HEK293T (cell line): ENCODE measurements at regions not wholly inside any gene's neighbourhood (a gene's known extent, or its start where the extent isn't known, plus 50 kb on each side); places are given as distances from the start of the nearest gene placed in this dataset.
"Not testable (repeated sequence)": the region's sequence is repeated elsewhere in the genome, so short reads cannot be mapped to it uniquely, and the experiment has no call there.

Source experiments
- CTCF ChIA-PET: fragments of 350-600 bp; formaldehyde crosslinking; extraction: SDS; loops from one replicate; lab custom pipeline; 2021; ENCODE audit warnings: antibody characterized with exemption, inconsistent platforms; lab: Yijun Ruan, JAX
- POLR2A ChIA-PET: fragments of 350-600 bp; formaldehyde crosslinking; extraction: SDS; loops from one replicate; lab custom pipeline; 2020; ENCODE audit warnings: antibody characterized with exemption, inconsistent platforms; lab: Yijun Ruan, JAX
- DNase-seq: peaks from one replicate; pipeline ENCODE4 v3.0.0; 2012; ENCODE audit warnings: mixed read lengths; ENCODE audit errors: extremely low spot score
- ARNT ChIP-seq: fragments of 450-650 bp; IDR thresholded peaks from 2 replicates; pipeline ENCODE4 v1.6.1; 2017; ENCODE audit warnings: mild to moderate bottlenecking
- BHLHE40 ChIP-seq: fragments of 450-650 bp; IDR thresholded peaks from 2 replicates; pipeline ENCODE4 v1.6.1; 2016; ENCODE audit warnings: mild to moderate bottlenecking, moderate library complexity, borderline replicate concordance
- CTBP1 ChIP-seq: fragments of 450-650 bp; IDR thresholded peaks from 2 replicates; pipeline ENCODE4 v1.6.1; 2016; ENCODE audit warnings: borderline replicate concordance
- ELF4 ChIP-seq: fragments of 450-650 bp; IDR thresholded peaks from 2 replicates; pipeline ENCODE4 v1.6.1; 2017; ENCODE audit warnings: antibody characterized with exemption
- FOXA1 ChIP-seq: fragments of 450-650 bp; IDR thresholded peaks from 2 replicates; pipeline ENCODE4 v1.6.1; 2016; ENCODE audit warnings: mild to moderate bottlenecking
- FOXK2 ChIP-seq: fragments of 450-650 bp; IDR thresholded peaks from 2 replicates; pipeline ENCODE4 v1.6.1; 2016; ENCODE audit warnings: mild to moderate bottlenecking
- FOXM1 ChIP-seq: fragments of 450-650 bp; IDR thresholded peaks from 2 replicates; pipeline ENCODE4 v1.6.1; 2017; ENCODE audit warnings: mild to moderate bottlenecking, borderline replicate concordance
- HDGF ChIP-seq: fragments of 450-650 bp; IDR thresholded peaks from 2 replicates; pipeline ENCODE4 v1.6.1; 2017; ENCODE audit warnings: antibody characterized with exemption, borderline replicate concordance
- L3MBTL2 ChIP-seq: fragments of 450-650 bp; conservative IDR thresholded peaks from 2 replicates; pipeline ENCODE4 v1.6.1; 2016; ENCODE audit warnings: mild to moderate bottlenecking
- LEF1 ChIP-seq: fragments of 450-650 bp; IDR thresholded peaks from 2 replicates; pipeline ENCODE4 v1.6.1; 2017; ENCODE audit warnings: mild to moderate bottlenecking, borderline replicate concordance
- NFRKB ChIP-seq: fragments of 450-650 bp; IDR thresholded peaks from 2 replicates; pipeline ENCODE4 v1.6.1; 2016; ENCODE audit warnings: mild to moderate bottlenecking, moderate library complexity
- PKNOX1 ChIP-seq: fragments of 450-650 bp; IDR thresholded peaks from 2 replicates; pipeline ENCODE4 v1.6.1; 2016
- SP1 ChIP-seq: fragments of 450-650 bp; IDR thresholded peaks from 2 replicates; pipeline ENCODE4 v1.6.1; 2017
- SUZ12 ChIP-seq: fragments of 450-650 bp; IDR thresholded peaks from 2 replicates; pipeline ENCODE4 v1.6.1; 2016; ENCODE audit warnings: mild to moderate bottlenecking
- TARDBP ChIP-seq: fragments of 450-650 bp; IDR thresholded peaks from 2 replicates; pipeline ENCODE4 v1.6.1; 2016
- ZNF384 ChIP-seq: fragments of 450-650 bp; IDR thresholded peaks from 2 replicates; pipeline ENCODE4 v1.6.1; 2016

DNA sequence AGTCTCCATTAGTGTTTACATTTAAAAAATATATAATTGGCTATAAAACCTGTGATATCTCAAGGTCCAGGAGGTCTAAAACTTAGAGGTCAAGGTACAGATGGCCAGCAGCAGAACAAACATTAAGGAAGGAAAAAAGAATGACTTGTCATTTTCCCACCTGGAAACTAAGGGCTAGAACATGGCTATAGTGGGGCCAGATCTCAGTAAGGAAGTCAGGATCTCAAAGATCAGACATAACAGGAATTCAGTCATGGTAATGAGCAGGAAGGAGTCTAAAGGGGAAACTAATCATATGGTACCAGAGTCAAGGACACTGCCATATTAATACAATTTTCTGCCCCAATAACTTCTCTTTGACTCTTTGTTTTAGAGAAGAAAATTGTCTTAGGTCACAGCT lies 1018.8 kb downstream of the PLA2G4A start:
- ChIA-PET CTCF (no interaction called here), POLR2A (no interaction called here)
- TF ChIP-seq CTBP1 (no peak), SP1 (no peak), FOXA1 (no peak), NFRKB (no peak)
- DNase-seq = no peak

- TF ChIP-seq FOXA1 (no peak), ARNT (no peak), FOXM1 (no peak), NFRKB (no peak), SP1 (no peak), L3MBTL2 (no peak), LEF1 (no peak)
- ChIA-PET CTCF (no interaction called here), POLR2A (no interaction called here)
- DNase-seq = no peak
These were observed 1019.6 kb downstream of the PLA2G4A start for GRCh38 chr1:187848321-187848720.

- DNase-seq, POLR2A ChIA-PET, CTCF ChIA-PET: not testable (repeated sequence)
These were observed 1021.4 kb downstream of the PLA2G4A start for GRCh38 chr1:187850146-187850545.

- ChIA-PET CTCF (interaction anchor here (0.6 kb wide), 1 partner anchor 1150 kb away, joined by 3 read pairs; no protein-coding TSS in a partner anchor), POLR2A (no interaction called here)
- TF ChIP-seq NFRKB (no peak), HDGF (no peak), L3MBTL2 (no peak), PKNOX1 (no peak), CTBP1 (no peak), ZNF384 (no peak)
- no peak for DNase-seq
These were observed 1024.8 kb downstream of the PLA2G4A start for GRCh38 chr1:187853505-187853904.

GRCh38 chr1:187854457-187854856 lies 1025.7 kb downstream of the PLA2G4A start:
- ChIA-PET POLR2A (no interaction called here), CTCF (interaction anchor here (0.6 kb wide), 1 partner anchor 1149 kb away, joined by 3 read pairs; no protein-coding TSS in a partner anchor)

GRCh38 chr1:187862506-187862905 lies 1033.8 kb downstream of the PLA2G4A start:
- POLR2A ChIA-PET = no interaction called here
- no peak for DNase-seq
- CTCF ChIA-PET = no interaction called here
- no peak for TF ChIP-seq ELF4
- no peak for TF ChIP-seq ZNF384
- TF ChIP-seq TARDBP = no peak
- no peak for TF ChIP-seq ARNT
- no peak for TF ChIP-seq NFRKB
- no peak for TF ChIP-seq BHLHE40

More at GRCh38 chr1:187854457-187854856, 1025.7 kb downstream of the PLA2G4A start:
- TF ChIP-seq L3MBTL2 (no peak), SUZ12 (no peak), NFRKB (no peak), TARDBP (no peak), ARNT (no peak), LEF1 (no peak), ZNF384 (no peak), CTBP1 (no peak), SP1 (no peak), HDGF (no peak), BHLHE40 (no peak), FOXK2 (no peak), ELF4 (no peak)
- no peak for DNase-seq

DNA sequence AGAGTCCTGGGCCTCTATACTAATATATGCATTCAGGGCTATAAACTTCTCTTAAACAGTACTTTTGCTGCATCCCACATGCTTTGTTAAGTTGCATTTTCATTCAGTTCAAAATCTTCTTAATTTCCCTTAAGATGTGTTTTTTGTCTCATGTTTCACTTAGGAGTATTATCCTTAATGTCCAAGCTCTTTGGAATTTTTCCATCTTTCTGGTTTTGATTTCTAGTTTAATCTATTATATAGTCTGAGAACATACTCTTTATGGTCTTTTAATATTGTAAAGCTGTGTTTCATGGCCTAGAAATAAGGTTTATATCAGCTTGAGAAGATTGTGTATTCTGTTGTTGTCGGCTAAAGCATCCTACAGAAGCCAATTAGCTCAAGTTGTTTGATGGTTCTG lies 1041.8 kb downstream of the PLA2G4A start:
- no peak for TF ChIP-seq FOXA1
- TF ChIP-seq ELF4 = no peak
- no peak for TF ChIP-seq TARDBP
- TF ChIP-seq FOXK2 = no peak
- TF ChIP-seq ARNT = no peak
- TF ChIP-seq LEF1 = no peak
- DNase-seq = no peak
- ChIA-PET CTCF (no interaction called here), POLR2A (no interaction called here)

- POLR2A ChIA-PET = no interaction called here
- CTCF ChIA-PET = no interaction called here
- TF ChIP-seq LEF1 (no peak), ZNF384 (no peak), TARDBP (no peak), SUZ12 (no peak), SP1 (no peak), FOXK2 (no peak), ARNT (no peak), ELF4 (no peak)
- no peak for DNase-seq
These were observed 1042.6 kb downstream of the PLA2G4A start for GRCh38 chr1:187871177-187871845.

- POLR2A ChIA-PET = no interaction called here
- CTCF ChIA-PET = no interaction called here
- no peak for TF ChIP-seq TARDBP
- TF ChIP-seq BHLHE40 = no peak
- TF ChIP-seq FOXK2 = no peak
- TF ChIP-seq ARNT = no peak
- TF ChIP-seq ELF4 = no peak
- no peak for TF ChIP-seq SUZ12
- TF ChIP-seq L3MBTL2 = no peak
- TF ChIP-seq LEF1 = no peak
- no peak for TF ChIP-seq FOXA1
- TF ChIP-seq ZNF384 = no peak
- TF ChIP-seq SP1 = no peak
- no peak for TF ChIP-seq HDGF
- TF ChIP-seq CTBP1 = no peak
- no peak for TF ChIP-seq NFRKB
- TF ChIP-seq PKNOX1 = no peak
- DNase-seq = no peak
These were observed 1043.8 kb downstream of the PLA2G4A start for GRCh38 chr1:187872550-187872949.
